ENCODE measurements at regions not wholly inside any gene's neighbourhood (a gene's known extent, or its start where the extent isn't known, plus 50 kb on each side); places are given as distances from the start of the nearest gene placed in this dataset.

DNA sequence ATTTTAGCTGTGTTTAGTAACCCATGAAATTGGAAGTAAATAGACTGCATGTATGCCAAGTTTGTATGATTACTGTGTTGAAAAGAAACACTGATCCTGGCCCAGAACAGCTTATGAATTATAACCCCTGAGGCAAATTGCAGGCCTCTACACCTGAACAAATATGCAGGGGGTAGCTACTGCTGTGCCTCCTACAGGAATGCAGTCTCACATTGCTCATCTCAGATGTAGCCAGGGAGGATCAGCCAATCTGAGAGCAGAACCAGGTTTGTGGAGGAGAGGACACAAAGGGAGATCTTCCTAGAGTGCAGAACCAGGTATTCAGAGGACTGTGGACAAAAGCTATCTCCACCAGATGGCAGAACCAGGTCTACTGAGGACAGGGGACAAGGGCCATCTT is 442.2 kb upstream of the DDI1 start:
- TF ChIP-seq, protein P1, sequence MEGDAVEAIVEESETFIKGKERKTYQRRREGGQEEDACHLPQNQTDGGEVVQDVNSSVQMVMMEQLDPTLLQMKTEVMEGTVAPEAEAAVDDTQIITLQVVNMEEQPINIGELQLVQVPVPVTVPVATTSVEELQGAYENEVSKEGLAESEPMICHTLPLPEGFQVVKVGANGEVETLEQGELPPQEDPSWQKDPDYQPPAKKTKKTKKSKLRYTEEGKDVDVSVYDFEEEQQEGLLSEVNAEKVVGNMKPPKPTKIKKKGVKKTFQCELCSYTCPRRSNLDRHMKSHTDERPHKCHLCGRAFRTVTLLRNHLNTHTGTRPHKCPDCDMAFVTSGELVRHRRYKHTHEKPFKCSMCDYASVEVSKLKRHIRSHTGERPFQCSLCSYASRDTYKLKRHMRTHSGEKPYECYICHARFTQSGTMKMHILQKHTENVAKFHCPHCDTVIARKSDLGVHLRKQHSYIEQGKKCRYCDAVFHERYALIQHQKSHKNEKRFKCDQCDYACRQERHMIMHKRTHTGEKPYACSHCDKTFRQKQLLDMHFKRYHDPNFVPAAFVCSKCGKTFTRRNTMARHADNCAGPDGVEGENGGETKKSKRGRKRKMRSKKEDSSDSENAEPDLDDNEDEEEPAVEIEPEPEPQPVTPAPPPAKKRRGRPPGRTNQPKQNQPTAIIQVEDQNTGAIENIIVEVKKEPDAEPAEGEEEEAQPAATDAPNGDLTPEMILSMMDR (conservative IDR thresholded peaks at IDR 0.05; ENCODE audit: low read length): no peak
- TF ChIP-seq EZH2phosphoT487 (IDR thresholded peaks at IDR 0.05; ENCODE audit: borderline replicate concordance, low read depth, low read length): no peak

All from OCI-LY7 (cell line).